Stimulated activated CD4-positive, alpha-beta T cell treated with anti-CD3 and anti-CD28 coated beads, Interleukin-12 subunit alpha, Interleukin-12 subunit beta, amount 100 ng/mL, for 24 hours (primary cell): ENCODE measurements at regions not wholly inside any gene's neighbourhood (a gene's known extent, or its start where the extent isn't known, plus 50 kb on each side); places are given as distances from the start of the nearest gene placed in this dataset.
"Not testable (repeated sequence)": the region's sequence is repeated elsewhere in the genome, so short reads cannot be mapped to it uniquely, and the experiment has no call there.

ENCODE experiments used
- DNase-seq, 2 experiments: peaks; one replicate each; pipeline ENCODE4 v3.0.0-alpha.2; 2020; ENCODE audit warnings: low read depth in 2 of 2

DNA sequence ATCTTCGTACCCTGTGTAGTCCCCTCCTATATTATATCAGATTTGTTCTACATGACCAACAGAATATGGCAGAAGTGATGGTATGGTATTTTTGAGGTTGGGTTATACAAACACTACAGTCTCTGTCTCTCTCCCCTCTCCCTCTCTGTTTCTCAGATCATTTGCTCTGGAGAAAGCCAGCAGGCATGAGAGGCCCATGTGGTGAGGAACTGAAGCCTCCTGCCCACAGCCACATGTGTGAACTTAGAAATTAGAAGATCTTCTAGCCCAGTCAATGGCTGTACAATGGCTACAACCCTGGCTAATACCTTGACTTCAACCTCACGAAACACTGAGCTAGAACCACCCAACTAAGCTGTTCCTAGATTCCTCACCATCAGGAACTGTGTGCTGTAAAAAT, 250.6 kb downstream of the SMAD2 start:
- no peak for DNase-seq

DNA sequence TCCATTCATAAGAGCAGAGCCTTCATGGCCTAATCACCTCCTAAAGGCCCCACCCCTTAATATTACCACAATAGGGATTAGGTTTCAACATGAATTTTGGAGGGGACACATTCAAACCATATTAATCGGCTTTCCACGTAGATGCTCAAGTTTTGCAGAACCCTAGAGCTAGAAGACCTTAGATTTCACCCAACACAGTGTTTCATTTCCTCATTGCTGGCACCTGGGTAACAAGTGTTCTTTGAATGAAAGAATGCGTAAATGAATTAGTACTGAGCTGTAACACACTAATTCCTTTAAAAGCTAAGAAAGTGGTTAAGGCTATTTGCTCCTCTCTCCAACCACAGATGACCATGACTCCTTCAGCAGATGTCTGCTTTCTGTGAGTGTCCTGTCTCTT, 252.5 kb downstream of the SMAD2 start:
- no peak for DNase-seq

DNA sequence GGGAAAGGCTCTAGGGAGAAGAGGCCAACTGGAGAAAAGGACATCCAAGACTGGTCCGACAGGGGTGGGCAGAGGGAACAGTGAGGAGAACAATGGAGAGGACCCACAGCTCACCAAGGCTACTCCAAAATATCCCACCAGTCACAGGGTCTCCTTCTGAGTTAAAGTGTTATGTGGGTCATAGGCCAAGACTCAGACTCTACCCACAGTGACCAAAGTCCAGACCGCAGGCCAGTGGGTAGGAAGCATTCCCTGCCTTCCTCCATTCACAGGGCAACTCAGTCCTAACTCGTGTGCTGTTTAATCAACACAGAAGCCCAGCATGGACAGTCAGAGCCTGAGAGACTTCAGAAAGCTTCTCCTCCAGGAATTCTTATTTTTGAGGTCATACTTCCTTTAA, 260.6 kb downstream of the SMAD2 start:
- no peak for DNase-seq

DNA sequence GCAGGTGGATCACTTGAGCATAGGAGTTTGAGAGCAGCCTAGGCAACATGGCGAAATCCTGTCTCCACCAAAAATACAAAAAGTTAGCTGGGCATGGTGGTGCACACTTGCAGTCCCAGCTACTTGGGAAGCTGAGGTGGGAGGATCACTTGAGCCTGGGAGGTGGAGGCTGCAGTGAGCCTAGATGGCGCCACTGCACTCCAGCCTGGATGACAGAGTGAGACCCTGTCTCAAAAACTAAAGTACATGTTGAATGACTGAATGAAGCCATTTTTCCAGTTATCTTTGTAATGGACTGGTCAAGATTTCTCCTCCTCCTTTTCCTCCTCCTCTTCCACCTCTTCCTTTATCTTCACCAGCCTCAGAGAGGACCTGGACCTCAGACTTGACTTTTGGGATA, 272.0 kb downstream of the SMAD2 start:
- no peak for DNase-seq

DNA sequence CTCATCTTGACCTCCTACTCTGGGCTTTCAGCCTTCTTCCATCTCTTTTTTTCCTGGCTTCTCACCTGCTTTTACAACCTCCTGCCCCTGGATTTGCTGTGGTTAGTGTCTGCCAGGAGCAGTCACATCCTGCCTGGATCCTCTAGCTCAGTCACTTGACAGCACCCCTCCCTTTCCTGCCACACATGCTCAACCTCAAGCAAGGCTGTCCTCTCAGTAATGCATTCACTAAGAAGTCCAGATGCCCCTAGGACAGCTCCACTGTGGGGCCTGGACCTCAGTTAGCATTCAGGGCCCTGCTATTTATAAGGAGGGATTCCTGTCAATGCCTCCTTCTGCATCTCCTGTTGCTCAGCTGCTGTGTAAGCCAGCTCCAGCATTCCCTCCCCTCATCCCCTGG, 275.5 kb downstream of the SMAD2 start:
- no peak for DNase-seq

DNA sequence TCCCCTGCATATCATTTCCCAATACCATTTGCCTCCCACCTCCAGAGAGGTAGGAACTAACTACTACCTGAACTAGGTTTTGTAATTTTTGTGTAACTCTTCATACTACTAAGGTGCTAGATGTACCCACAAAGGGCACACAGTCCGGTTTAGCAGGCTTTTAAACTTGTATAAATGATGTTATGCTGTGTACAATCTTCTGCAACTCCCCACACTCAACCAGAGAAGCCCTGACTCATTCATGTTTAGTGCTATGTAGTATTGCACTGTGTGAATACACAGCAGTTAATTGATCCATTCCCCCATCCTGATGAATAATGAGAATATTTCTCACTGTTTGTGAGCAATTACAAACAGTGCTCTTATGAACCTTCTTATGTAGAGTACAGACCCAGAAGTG, 285.6 kb downstream of the SMAD2 start:
- no peak for DNase-seq

DNA sequence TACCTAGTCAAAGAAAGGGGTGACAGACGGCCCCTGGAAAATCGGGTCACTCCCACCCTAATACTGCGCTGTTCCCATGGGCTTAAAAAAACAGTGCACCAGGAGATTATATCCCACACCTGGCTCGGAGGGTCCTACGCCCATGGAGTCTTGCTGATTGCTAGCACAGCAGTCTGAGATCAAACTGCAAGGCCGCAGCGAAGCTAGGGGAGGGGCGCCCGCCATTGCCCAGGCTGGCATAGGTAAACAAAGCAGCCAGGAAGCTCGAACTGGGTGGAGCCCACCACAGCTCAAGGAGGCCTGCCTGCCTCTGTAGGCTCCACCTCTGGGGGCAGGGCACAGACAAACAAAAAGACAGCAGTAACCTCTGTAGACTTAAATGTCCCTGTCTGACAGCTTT, 292.9 kb downstream of the SMAD2 start:
- not testable (repeated sequence) for DNase-seq

DNA sequence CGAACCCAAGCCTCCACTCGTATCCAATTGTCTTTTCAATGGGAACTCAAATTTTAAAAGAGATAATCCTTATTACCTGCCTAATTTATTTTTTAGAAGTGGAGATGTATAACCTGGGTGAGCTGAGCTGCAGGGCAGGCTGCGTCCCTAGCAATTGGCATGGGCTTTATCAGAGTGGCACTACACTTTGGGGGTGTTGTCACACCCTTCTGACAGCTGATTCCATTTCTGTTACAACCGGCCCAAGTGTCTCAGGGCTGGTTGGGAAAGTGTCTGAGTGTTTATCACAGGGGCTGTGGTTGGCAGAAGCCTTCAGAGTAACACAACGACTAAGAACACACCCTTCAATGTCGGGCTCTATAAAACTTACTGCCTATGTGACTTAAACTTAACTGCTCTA, 295.0 kb downstream of the SMAD2 start:
- DNase-seq: no peak

DNA sequence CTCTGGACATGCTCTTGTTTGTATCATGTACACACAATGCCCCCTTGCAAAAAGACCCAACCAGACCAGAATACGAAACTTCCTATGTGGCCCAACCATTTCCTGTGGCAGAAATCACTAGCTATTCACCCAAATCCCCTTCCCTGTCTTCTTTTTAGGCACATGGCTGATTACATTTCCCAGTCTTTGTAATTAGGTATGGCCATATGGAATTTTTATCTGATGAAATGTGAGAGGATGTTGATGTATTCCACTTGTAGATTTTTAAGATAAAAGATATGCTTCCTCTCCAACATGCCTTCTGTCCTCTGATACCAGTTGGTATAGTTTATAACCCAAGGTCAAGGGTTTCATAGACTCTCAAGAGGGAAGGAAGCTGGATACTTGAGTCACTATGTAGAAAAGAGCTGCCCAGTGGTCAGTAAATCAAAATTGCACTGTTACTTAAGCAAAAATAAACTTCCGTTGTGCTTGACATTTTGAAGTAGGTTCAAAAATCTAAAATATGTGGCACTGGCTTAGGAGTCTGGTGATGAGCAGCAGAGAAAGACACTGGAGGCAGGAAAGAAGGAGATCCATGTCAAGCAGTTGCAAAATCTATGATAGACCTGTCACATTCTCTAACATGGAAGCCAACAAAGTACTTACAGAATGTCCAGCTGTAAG, 297.4 kb downstream of the SMAD2 start:
- no peak for DNase-seq

DNA sequence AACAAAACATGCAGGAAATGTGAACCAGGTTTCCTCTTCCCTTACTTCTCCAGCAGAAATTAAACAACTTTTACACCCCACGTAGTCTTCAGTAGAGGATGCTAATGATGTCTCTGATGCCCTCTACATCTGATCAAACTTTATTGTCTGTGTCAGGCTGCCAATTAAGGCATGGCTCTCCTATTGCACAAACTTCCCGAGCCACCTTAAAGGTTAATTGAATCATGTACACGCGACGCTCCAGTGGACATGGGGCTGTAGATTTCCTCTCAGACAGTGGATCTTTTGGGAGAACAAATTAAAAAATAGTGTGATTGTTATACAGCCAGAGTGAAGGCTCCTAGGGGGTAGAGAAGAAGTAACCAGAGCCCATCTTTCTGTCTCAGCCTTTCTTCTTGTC, 301.6 kb downstream of the SMAD2 start:
- DNase-seq: no peak

DNA sequence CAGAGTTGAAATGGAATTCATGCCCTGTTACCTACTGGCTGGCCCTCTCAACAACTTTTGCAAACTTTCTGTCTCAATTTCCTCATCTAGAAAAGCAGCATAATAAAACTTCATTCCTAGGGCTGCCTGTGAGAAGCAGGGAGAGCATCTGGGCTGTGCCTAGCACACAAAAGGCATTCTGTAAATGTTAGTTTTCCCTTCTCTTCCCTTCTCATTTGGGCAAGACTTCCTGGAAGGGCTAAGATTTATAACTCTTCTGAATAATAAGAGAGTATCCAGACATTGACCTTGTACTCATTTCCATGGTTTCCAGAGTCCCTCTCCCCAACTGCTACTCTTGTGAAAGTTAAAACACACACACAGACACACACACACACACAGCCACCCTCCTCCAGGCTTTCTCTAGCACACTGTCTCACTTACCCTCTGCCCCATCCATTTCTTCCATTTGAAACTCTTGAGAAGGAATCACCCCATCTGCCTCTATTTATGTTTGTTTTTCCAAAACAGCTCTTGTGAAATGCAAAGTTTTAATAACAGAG, 302.1 kb downstream of the SMAD2 start:
- DNase-seq: no peak

DNA sequence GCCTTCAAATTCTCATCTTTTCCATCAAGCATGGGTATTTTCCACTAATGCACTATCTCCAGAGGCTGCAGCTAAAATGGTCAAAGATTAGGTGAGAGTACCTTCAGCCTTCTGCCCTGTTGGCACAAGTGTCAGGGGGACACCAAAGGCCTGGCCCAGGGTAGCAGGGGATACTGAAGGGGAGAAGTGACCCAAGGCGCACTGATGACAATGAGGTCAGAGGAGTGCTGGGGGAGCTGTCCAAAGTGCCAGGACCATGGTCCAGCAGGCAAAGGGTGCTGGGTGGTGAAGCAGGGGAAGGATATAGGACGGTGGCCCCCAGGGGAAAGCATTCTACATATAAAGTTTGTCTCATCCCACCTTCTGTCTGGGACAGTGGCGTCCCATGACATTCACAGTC, 303.4 kb downstream of the SMAD2 start:
- DNase-seq: no peak

DNA sequence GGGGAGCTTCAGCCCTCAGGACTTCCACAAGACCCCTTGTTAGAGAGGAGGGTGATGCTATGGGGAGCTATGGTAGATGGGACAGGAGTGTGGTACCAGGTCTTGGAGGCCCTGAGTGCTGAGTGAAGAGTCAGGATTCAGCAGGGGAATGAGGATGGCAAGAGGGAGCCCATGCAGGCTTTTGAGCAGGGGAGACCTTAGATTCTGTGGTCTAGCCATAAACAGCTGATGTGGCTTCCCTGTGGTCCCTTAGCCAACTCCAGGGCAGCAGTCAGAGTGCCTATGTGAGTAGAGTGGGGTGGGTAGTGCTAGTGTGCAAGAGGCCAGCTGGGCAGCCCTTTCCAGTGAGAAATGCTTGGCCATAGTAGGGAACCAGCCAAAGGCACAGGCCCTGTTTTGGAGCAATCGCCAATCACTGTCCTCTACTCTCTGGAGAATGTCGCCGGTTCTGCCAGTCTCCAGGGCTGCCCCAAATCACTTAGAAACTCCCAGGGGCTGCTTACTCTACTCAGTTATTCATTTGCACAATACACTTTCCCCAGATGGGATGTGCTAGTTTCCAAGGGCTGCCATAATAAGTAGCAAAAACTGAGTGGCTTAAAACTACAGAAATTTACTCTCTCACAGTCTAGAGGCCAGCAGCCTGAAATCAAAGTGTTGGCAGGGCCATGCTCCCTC, 310.5 kb downstream of the SMAD2 start:
- DNase-seq: no peak

DNA sequence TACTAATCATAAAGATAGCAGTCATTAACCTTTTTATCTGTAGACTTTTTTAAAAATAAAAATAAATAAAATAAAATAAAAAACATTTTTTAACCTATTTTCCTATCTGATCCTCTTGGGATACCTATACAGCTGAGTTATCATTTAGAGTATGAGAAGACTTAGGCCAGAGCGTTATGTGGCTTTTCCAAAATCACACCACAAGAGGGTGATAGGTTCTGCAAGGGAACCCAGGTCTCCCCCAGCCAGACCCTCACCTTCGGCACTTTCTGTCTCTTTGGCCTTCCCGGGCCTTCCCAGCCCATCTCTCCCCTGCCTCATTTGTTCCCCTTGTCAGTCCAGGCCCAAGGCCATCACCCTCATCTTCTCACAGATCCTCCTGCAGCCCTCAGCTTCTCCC, 311.7 kb downstream of the SMAD2 start:
- DNase-seq: no peak

DNA sequence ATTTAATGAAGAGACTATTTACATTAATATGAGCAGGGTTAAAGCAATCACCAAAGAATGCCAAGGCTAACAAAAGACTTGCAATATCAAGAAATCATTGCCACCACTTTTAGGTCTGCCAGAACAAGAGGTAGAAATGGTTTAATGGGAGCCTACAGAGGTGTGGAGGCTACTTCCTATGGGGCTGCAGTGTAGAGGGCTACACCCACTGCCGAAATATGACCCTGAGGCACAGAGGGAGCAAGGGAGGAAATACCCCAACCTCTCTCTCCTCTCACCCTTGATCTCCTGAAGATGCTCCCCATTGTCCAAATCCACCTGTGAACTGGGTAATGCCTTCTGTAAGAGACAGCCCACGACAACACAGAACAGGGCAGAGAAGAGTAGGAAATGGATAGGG, 315.4 kb downstream of the SMAD2 start:
- DNase-seq: no peak

DNA sequence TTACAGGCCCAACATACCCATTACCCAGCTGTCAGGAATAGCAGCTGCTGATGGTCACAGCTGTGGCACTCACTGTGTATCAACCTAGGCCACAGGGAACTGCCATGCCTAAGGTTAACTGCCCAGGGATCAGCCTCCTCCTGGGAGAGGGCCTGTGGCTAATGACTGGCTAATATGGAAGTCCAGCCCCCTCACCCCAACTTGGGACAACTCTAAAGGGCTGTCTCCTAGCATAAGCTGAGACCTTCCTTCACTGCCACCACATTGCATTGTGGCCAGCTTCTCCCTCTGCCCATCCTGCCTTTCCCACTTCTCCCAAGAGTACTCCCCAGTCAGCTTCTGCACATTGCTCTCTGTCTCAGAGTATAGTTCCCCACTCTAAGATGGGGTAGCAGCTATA, 316.5 kb downstream of the SMAD2 start:
- DNase-seq: no peak

DNA sequence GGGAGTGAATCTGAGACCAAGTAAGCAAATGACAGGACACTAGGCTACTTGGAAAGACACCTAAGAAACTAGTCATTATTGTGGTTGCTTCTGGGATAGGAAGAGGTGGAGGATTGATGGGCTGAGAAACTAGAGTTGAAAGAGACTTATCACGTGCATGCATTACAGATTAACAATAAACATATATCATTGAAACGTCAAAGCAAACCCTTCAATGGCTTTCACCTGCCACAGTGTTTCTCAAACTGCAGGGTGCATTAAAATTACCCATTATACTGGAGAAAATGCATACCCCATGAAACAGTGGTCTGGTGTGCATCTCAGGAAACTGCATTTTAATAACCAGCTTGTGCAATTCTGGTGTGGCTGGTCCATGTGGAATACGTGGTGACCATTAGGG, 318.8 kb downstream of the SMAD2 start:
- DNase-seq: no peak

DNA sequence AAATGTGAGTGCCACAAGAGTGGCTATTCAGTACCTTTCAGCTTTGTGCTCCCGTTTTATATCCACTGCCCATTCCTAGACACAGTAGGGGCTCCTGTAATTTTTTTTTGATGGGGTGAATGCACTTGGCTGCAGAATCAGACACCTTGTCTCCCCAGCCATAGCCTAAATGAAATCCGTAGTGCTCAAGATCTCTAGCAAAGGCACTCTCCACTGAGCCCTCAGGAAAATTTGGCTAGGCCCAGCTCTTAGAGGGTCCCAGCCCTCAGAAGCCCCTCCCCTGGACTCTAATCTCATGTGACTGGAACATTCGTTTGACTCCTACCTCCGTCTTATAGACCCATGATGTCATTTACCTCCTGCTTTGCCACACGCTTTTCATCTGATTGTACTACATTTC, 323.9 kb downstream of the SMAD2 start:
- no peak for DNase-seq

DNA sequence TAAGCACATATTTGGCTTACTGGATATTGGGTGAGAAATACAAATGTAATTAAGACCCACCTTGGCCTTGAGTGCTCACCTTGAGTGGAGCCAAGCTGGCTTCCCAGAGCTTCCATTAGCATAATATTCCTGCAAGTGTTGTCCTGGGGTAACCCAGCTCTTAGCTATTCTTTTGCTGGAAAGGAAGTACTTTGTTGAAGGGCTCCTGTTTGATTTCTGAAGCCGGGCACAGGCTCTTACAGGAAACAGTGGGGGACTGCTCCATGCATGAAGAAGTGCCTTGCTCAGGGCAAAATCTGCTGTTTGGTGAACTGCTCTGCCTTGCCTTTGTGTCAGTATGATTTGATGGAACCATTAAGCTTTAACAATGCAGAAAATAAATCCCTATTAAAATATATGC, 325.4 kb downstream of the SMAD2 start:
- DNase-seq: no peak

DNA sequence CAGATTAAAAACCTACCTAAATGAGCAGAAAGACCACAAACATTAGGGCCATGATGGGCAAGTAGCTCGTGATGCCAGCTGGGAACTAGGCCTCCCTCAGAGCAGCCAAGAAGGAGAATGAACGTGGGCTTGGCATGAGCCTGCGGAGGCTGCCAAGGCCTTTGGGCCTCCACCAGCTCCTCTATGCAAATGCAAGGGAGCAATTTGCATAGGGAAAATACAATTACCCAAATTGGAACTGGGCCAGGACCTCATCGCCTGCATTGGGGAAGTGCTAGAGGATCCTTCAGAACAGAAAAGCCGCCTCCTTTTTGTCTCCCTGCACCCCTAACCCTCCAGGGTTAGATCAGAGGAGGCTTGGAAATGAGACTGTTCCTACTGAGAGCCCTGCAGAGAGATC, 326.4 kb downstream of the SMAD2 start:
- DNase-seq: no peak

DNA sequence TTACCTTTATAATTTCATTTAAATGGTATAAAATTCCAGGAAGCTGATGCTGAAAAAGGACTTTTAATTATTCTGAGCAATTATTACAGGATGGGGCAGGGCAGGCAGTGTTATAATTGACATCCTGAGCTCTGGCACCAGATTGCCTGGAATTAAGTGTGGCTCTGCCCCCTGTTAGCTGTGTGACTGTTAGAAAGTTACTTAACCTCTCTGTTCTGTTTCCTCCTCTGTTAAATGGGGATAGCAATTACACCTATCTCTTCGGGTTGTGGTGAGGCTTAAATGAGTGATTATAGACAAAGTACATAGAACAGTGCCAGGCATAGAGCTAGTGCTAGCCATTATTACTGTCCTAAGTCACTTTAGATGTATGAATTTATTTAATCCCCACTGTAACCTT, 327.3 kb downstream of the SMAD2 start:
- no peak for DNase-seq

DNA sequence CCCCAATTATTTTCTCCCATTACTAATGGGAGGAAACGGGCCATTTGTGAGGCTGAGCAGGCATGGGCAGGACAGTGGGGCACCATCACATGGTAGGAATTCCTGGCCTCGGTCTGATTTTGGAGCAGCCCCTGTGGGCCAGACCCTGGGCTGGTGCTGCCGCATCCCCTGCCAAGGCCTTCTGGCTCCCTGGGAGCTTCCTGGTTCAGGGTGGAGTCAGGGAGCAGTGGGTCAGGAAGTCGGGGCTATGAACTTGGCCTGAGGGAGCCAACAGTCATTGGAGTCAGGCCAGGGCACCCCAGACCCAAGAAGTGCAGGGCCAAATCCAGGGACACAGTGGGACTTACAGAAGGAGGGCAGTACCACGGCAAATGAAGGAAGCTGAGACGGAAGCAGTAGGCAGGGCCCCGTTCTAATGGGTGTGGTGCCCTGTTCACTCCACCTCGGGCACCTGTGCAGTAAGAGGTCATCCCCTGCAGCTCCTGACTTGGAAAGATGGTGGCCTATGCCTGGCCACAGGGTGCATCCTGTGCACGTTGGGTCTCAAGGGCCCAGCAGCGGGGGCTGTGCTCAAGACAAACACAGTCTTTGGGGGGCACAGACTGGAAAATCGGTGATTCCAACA, 328.1 kb downstream of the SMAD2 start:
- no peak for DNase-seq

DNA sequence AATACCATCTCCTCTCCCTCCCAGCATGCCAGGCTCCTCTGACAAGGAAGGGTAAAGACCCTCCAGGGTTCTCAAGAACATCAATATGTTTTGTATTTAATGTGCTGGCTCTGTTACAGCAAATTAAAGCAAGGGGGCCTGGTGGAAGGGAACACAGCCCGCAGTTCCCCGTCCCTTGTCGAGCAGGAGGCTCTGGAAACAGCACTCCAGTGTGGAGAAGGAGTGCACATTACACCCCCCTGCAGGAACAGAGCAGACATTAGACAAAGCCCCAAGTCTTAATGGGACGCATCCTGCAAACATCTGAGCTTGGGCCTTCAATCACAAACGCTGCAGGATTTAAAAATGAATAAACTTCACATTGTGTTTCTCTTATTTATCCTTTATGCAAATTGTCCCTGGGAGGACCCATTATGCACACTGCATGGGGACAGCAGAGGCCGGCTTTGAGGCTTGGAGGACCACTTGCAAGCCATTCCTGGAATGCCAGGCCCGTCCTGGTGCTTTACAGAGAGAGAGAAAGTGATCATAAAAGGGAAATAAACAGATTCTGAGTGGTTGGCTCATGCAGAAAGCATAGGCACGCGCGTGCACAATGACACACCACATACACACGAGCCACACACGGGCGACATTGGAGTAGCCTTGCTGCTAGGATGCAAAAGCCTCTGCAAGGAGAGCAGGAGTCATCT, 328.7 kb downstream of the SMAD2 start:
- DNase-seq: no peak
